H1 (cell line): ENCODE measurements at regions not wholly inside any gene's neighbourhood (a gene's known extent, or its start where the extent isn't known, plus 50 kb on each side); places are given as distances from the start of the nearest gene placed in this dataset.

Experiments
- E2F6 ChIP-seq: IDR thresholded peaks from 2 replicates; pipeline ENCODE4 v1.6.1; 2012; ENCODE audit warnings: inconsistent platforms
- JUN ChIP-seq: IDR thresholded peaks from 2 replicates; pipeline ENCODE4 v1.6.1; 2011; ENCODE audit warnings: low read depth, mild to moderate bottlenecking, improper control_type of control experiment, low read length
- KDM5A ChIP-seq: fragments of 200-600 bp; IDR thresholded peaks from 2 replicates; pipeline ENCODE4 v1.7.1; 2012; ENCODE audit warnings: mild to moderate bottlenecking, low read length, inconsistent platforms, mixed read lengths
- MAFK ChIP-seq: IDR thresholded peaks from 2 replicates; pipeline ENCODE4 v1.6.1; 2012; ENCODE audit warnings: low read depth, mild to moderate bottlenecking, improper control_type of control experiment, low read length
- POU5F1 ChIP-seq: IDR thresholded peaks from 2 replicates; pipeline ENCODE4 v1.6.1; 2011; ENCODE audit warnings: low read depth, mild to moderate bottlenecking, low read length, moderate library complexity
- RBBP5 ChIP-seq: IDR thresholded peaks from 2 replicates; pipeline ENCODE4 v1.7.1; 2012; ENCODE audit warnings: low read depth, mild to moderate bottlenecking, inconsistent platforms, low read length, moderate library complexity, borderline replicate concordance
- RXRA ChIP-seq: IDR thresholded peaks from 2 replicates; pipeline ENCODE4 v1.6.1; 2011; ENCODE audit warnings: low read depth, mild to moderate bottlenecking, low read length, moderate library complexity; ENCODE audit not compliant: insufficient read depth
- SIRT6 ChIP-seq: IDR thresholded peaks from one replicate; pipeline ENCODE4 v1.7.1; 2012; ENCODE audit warnings: low read length, inconsistent platforms
- TAF1 ChIP-seq: IDR thresholded peaks from 2 replicates; pipeline ENCODE4 v1.6.1; 2011; ENCODE audit warnings: mild to moderate bottlenecking, low read depth, low read length
- TF ChIP-seq, protein P1 (sequence below): fragments of 300-600 bp; sonication (generic); IDR thresholded peaks from 2 replicates; pipeline ENCODE4 v1.7.1; 2012; ENCODE audit warnings: low read length, moderate library complexity, mild to moderate bottlenecking, inconsistent platforms; ENCODE audit not compliant: insufficient replicate concordance

DNA sequence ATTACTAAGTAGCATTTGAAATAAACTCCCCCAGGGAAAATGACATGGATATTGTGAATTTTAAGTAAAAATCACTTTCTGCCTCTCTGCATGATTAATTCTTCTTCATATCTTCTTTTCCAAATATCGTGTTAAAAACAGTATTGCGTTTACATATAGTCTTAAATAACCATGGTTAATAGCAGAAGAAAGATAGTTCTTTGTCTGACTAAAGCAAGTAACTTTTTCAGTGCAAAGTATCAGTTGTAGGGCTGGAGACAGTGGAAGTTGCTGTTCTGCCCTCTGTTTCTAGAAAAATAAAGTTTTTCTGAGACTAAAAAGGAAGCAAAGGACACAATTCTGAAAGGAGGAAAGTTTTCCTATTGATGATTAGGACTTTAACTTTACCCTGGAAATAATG, 330.2 kb downstream of the NDFIP2 start (continued):
- TF ChIP-seq, protein P1, sequence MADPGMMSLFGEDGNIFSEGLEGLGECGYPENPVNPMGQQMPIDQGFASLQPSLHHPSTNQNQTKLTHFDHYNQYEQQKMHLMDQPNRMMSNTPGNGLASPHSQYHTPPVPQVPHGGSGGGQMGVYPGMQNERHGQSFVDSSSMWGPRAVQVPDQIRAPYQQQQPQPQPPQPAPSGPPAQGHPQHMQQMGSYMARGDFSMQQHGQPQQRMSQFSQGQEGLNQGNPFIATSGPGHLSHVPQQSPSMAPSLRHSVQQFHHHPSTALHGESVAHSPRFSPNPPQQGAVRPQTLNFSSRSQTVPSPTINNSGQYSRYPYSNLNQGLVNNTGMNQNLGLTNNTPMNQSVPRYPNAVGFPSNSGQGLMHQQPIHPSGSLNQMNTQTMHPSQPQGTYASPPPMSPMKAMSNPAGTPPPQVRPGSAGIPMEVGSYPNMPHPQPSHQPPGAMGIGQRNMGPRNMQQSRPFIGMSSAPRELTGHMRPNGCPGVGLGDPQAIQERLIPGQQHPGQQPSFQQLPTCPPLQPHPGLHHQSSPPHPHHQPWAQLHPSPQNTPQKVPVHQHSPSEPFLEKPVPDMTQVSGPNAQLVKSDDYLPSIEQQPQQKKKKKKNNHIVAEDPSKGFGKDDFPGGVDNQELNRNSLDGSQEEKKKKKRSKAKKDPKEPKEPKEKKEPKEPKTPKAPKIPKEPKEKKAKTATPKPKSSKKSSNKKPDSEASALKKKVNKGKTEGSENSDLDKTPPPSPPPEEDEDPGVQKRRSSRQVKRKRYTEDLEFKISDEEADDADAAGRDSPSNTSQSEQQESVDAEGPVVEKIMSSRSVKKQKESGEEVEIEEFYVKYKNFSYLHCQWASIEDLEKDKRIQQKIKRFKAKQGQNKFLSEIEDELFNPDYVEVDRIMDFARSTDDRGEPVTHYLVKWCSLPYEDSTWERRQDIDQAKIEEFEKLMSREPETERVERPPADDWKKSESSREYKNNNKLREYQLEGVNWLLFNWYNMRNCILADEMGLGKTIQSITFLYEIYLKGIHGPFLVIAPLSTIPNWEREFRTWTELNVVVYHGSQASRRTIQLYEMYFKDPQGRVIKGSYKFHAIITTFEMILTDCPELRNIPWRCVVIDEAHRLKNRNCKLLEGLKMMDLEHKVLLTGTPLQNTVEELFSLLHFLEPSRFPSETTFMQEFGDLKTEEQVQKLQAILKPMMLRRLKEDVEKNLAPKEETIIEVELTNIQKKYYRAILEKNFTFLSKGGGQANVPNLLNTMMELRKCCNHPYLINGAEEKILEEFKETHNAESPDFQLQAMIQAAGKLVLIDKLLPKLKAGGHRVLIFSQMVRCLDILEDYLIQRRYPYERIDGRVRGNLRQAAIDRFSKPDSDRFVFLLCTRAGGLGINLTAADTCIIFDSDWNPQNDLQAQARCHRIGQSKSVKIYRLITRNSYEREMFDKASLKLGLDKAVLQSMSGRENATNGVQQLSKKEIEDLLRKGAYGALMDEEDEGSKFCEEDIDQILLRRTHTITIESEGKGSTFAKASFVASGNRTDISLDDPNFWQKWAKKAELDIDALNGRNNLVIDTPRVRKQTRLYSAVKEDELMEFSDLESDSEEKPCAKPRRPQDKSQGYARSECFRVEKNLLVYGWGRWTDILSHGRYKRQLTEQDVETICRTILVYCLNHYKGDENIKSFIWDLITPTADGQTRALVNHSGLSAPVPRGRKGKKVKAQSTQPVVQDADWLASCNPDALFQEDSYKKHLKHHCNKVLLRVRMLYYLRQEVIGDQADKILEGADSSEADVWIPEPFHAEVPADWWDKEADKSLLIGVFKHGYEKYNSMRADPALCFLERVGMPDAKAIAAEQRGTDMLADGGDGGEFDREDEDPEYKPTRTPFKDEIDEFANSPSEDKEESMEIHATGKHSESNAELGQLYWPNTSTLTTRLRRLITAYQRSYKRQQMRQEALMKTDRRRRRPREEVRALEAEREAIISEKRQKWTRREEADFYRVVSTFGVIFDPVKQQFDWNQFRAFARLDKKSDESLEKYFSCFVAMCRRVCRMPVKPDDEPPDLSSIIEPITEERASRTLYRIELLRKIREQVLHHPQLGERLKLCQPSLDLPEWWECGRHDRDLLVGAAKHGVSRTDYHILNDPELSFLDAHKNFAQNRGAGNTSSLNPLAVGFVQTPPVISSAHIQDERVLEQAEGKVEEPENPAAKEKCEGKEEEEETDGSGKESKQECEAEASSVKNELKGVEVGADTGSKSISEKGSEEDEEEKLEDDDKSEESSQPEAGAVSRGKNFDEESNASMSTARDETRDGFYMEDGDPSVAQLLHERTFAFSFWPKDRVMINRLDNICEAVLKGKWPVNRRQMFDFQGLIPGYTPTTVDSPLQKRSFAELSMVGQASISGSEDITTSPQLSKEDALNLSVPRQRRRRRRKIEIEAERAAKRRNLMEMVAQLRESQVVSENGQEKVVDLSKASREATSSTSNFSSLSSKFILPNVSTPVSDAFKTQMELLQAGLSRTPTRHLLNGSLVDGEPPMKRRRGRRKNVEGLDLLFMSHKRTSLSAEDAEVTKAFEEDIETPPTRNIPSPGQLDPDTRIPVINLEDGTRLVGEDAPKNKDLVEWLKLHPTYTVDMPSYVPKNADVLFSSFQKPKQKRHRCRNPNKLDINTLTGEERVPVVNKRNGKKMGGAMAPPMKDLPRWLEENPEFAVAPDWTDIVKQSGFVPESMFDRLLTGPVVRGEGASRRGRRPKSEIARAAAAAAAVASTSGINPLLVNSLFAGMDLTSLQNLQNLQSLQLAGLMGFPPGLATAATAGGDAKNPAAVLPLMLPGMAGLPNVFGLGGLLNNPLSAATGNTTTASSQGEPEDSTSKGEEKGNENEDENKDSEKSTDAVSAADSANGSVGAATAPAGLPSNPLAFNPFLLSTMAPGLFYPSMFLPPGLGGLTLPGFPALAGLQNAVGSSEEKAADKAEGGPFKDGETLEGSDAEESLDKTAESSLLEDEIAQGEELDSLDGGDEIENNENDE = no peak
- TF ChIP-seq E2F6 (no peak), POU5F1 (no peak), MAFK (no peak), RXRA (no peak), SIRT6 (no peak), JUN (no peak), TAF1 (no peak), KDM5A (no peak), RBBP5 (no peak)
